ENCODE measurements at regions not wholly inside any gene's neighbourhood (a gene's known extent, or its start where the extent isn't known, plus 50 kb on each side); places are given as distances from the start of the nearest gene placed in this dataset.

GRCh38 chr20:16801919-16802651, 53.9 kb downstream of the OTOR start:
- TF ChIP-seq, protein P1, sequence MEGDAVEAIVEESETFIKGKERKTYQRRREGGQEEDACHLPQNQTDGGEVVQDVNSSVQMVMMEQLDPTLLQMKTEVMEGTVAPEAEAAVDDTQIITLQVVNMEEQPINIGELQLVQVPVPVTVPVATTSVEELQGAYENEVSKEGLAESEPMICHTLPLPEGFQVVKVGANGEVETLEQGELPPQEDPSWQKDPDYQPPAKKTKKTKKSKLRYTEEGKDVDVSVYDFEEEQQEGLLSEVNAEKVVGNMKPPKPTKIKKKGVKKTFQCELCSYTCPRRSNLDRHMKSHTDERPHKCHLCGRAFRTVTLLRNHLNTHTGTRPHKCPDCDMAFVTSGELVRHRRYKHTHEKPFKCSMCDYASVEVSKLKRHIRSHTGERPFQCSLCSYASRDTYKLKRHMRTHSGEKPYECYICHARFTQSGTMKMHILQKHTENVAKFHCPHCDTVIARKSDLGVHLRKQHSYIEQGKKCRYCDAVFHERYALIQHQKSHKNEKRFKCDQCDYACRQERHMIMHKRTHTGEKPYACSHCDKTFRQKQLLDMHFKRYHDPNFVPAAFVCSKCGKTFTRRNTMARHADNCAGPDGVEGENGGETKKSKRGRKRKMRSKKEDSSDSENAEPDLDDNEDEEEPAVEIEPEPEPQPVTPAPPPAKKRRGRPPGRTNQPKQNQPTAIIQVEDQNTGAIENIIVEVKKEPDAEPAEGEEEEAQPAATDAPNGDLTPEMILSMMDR (conservative IDR thresholded peaks at IDR 0.05; ENCODE audit: low read depth): peak; percentile 97
- DNase-seq (ENCODE audit: low spot score): peak; percentile 49

DNA sequence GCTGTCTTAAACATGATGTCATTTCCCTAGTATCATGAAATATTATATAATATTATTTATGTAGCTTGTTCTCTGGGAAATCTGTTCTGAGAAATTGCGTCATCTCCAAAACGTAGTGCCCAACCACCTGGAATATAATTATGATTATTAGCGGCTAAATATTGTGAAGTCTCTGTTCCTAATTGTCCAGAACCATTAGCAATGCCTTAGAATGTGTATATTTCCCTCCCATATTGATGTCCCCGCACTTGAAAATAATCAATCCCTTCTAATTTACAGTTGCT, 54.4 kb downstream of the OTOR start:
- H3K27ac ChIP-seq: no peak overlapping the region
- no peak for DNase-seq (ENCODE audit: low spot score)
- ChIA-PET POLR2A (ENCODE audit: low non-redundant PET) (no interaction called here), CTCF (interaction anchor here (0.5 to 3.5 kb wide), 8 partner anchors 20 to 1732 kb away, joined by 3 to 123 read pairs (median 3); no protein-coding TSS in a partner anchor)
- TF ChIP-seq, protein P1 (conservative IDR thresholded peaks at IDR 0.05; ENCODE audit: low read depth): no peak

More at GRCh38 chr20:16801919-16802651, 53.9 kb downstream of the OTOR start:
- ChIA-PET POLR2A (ENCODE audit: low non-redundant PET) (no interaction called here), CTCF (interaction anchor here (0.5 to 3.5 kb wide), 18 partner anchors 11 to 1732 kb away, joined by 3 to 123 read pairs (median 3); no protein-coding TSS in a partner anchor)
- no peak overlapping the region for H3K27ac ChIP-seq

- peak; percentile 55 for DNase-seq (ENCODE audit: low spot score)
- ChIA-PET POLR2A (ENCODE audit: low non-redundant PET) (no interaction called here), CTCF (interaction anchor here (0.5 to 3.5 kb wide), 16 partner anchors 9 to 813 kb away, joined by 3 to 123 read pairs (median 4); no protein-coding TSS in a partner anchor)
- TF ChIP-seq, protein P1 (conservative IDR thresholded peaks at IDR 0.05; ENCODE audit: low read depth): peak; percentile 97
- H3K27ac ChIP-seq: no peak overlapping the region
These were observed 56.0 kb downstream of the OTOR start for GRCh38 chr20:16803965-16804792.

- POLR2A ChIA-PET (ENCODE audit: low non-redundant PET): no interaction called here
- no peak for DNase-seq (ENCODE audit: low spot score)
- H3K27ac ChIP-seq: no peak overlapping the region
- CTCF ChIA-PET: interaction anchor here (0.6 to 3.5 kb wide), 3 partner anchors 554 to 627 kb away, joined by 3 to 123 read pairs (median 5); no protein-coding TSS in a partner anchor
- TF ChIP-seq, protein P1 (conservative IDR thresholded peaks at IDR 0.05; ENCODE audit: low read depth): no peak
These were observed 56.6 kb downstream of the OTOR start for GRCh38 chr20:16804793-16805187.

- TF ChIP-seq, protein P1 (conservative IDR thresholded peaks at IDR 0.05; ENCODE audit: low read depth): no peak
- ChIA-PET POLR2A (ENCODE audit: low non-redundant PET) (no interaction called here), CTCF (interaction anchor here (1.5 kb wide), 1 partner anchor 625 kb away, joined by 5 read pairs; no protein-coding TSS in a partner anchor)
- DNase-seq (ENCODE audit: low spot score): no peak
- H3K27ac ChIP-seq: no peak overlapping the region
These were observed 57.9 kb downstream of the OTOR start for GRCh38 chr20:16806061-16806460.

- no peak for DNase-seq (ENCODE audit: low spot score)
- CTCF ChIA-PET: no interaction called here
- TF ChIP-seq, protein P1 (conservative IDR thresholded peaks at IDR 0.05; ENCODE audit: low read depth): no peak
- POLR2A ChIA-PET (ENCODE audit: low non-redundant PET): no interaction called here
- H3K27ac ChIP-seq: no peak overlapping the region
These were observed 58.7 kb downstream of the OTOR start for GRCh38 chr20:16806886-16807285.
